ENCODE measurements at regions not wholly inside any gene's neighbourhood (a gene's known extent, or its start where the extent isn't known, plus 50 kb on each side); places are given as distances from the start of the nearest gene placed in this dataset.

- TF ChIP-seq, protein P1, sequence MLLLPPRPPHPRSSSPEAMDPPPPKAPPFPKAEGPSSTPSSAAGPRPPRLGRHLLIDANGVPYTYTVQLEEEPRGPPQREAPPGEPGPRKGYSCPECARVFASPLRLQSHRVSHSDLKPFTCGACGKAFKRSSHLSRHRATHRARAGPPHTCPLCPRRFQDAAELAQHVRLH (tag by site-specific recombination; IDR thresholded peaks at IDR 0.05), result no peak
- TF ChIP-seq INSM2 (tag by site-specific recombination; IDR thresholded peaks at IDR 0.05) (no peak), TCF7L2 (IDR thresholded peaks at IDR 0.05; ENCODE audit: borderline replicate concordance, low read depth, low read length) (no peak), ZNF350 (tag by site-specific recombination; IDR thresholded peaks at IDR 0.05) (no peak), ZNF114 (tag by site-specific recombination; IDR thresholded peaks at IDR 0.05) (no peak), ZNF785 (tag by site-specific recombination; IDR thresholded peaks at IDR 0.05) (no peak), GLI4 (tag by site-specific recombination; IDR thresholded peaks at IDR 0.05) (no peak)
- TF ChIP-seq, protein P2, sequence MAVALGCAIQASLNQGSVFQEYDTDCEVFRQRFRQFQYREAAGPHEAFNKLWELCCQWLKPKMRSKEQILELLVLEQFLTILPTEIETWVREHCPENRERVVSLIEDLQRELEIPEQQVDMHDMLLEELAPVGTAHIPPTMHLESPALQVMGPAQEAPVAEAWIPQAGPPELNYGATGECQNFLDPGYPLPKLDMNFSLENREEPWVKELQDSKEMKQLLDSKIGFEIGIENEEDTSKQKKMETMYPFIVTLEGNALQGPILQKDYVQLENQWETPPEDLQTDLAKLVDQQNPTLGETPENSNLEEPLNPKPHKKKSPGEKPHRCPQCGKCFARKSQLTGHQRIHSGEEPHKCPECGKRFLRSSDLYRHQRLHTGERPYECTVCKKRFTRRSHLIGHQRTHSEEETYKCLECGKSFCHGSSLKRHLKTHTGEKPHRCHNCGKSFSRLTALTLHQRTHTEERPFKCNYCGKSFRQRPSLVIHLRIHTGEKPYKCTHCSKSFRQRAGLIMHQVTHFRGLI (tag by site-specific recombination; IDR thresholded peaks at IDR 0.05), result no peak
Observed at GRCh38 chr4:159026329-159026728, 76.5 kb upstream of the RAPGEF2 start (continued).

- H3K9me3 ChIP-seq (ENCODE audit: control insufficient read depth, insufficient read depth, low read depth, low read length), result no peaks in the 10 kb centered on the region
- ChIA-PET POLR2A (no interaction called here), CTCF (no interaction called here)
- TF ChIP-seq TRIM28 (IDR thresholded peaks at IDR 0.05; ENCODE audit: borderline replicate concordance, low read length) (no peak), ZNF701 (tag by site-specific recombination; IDR thresholded peaks at IDR 0.05) (no peak), ZNF433 (tag by site-specific recombination; IDR thresholded peaks at IDR 0.05; ENCODE audit: low read depth) (no peak), ZFP3 (tag by site-specific recombination; IDR thresholded peaks at IDR 0.05; ENCODE audit: low read depth) (no peak), ZNF121 (tag by site-specific recombination; IDR thresholded peaks at IDR 0.05) (no peak), MYNN (tag by site-specific recombination; IDR thresholded peaks at IDR 0.05; ENCODE audit: borderline replicate concordance) (no peak), SP3 (tag by site-specific recombination; IDR thresholded peaks at IDR 0.05) (no peak), ZNF837 (tag by site-specific recombination; IDR thresholded peaks at IDR 0.05) (no peak), HOXA7 (CRISPR knock-in tag; IDR thresholded peaks at IDR 0.05; ENCODE audit: borderline replicate concordance) (no peak), ZNF549 (tag by site-specific recombination; IDR thresholded peaks at IDR 0.05) (no peak), BCL6B (tag by site-specific recombination; IDR thresholded peaks at IDR 0.05) (no peak), ZNF10 (tag by site-specific recombination; IDR thresholded peaks at IDR 0.05) (no peak)
- TF ChIP-seq, protein P3, sequence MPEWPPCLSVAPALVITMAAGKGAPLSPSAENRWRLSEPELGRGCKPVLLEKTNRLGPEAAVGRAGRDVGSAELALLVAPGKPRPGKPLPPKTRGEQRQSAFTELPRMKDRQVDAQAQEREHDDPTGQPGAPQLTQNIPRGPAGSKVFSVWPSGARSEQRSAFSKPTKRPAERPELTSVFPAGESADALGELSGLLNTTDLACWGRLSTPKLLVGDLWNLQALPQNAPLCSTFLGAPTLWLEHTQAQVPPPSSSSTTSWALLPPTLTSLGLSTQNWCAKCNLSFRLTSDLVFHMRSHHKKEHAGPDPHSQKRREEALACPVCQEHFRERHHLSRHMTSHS (tag by site-specific recombination; IDR thresholded peaks at IDR 0.05), result no peak
- no peaks in the 10 kb centered on the region for H3K36me3 ChIP-seq (ENCODE audit: control insufficient read depth in 2 of 2, insufficient read depth in 1 of 2, low read length in 2 of 2)
- no peak overlapping the region for H3K4me3 ChIP-seq (ENCODE audit: low read depth, low read length)
- no peak overlapping the region for H3K27ac ChIP-seq (ENCODE audit: extremely low read depth, low read depth, low read length)
- H3K4me1 ChIP-seq (ENCODE audit: control insufficient read depth, insufficient read depth, low read length), result peaks cover 6% of the 10 kb centered on the region; the same call in 1 of the 2 replicates
Observed at GRCh38 chr4:159027535-159027934, 75.3 kb upstream of the RAPGEF2 start.
